ENCODE measurements at regions not wholly inside any gene's neighbourhood (a gene's known extent, or its start where the extent isn't known, plus 50 kb on each side); places are given as distances from the start of the nearest gene placed in this dataset.

GRCh38 chr3:40602778-40603385, 78.1 kb downstream of the ZNF621 start (continued):
- TF ChIP-seq ZFP91 (CRISPR knock-in tag; IDR thresholded peaks at IDR 0.05), result no peak

- H3K4me1 ChIP-seq (replicated peaks in 1 of 2; ENCODE audit: control insufficient read depth in 2 of 2, insufficient read depth in 2 of 2, low read length in 2 of 2), result no peaks in the 10 kb centered on the region
- intact Hi-C loops (cut with micrococcal nuclease), result no loop called here
- WGBS (ENCODE audit: insufficient coverage, low coverage, missing lambda C conversion rate), result 0% methylated on average over 1 of the region's 1 CpG
- no TSS peak for BruUV-seq (replicated peaks)
- H4K20me1 ChIP-seq (replicated peaks; ENCODE audit: control insufficient read depth, insufficient read depth, low read length), result no peaks in the 10 kb centered on the region
- POLR2A ChIA-PET, result interaction anchor here (0.9 kb wide), 1 partner anchor 9 kb away, joined by 3 read pairs; no protein-coding TSS in a partner anchor
- H3K9me1 ChIP-seq (ENCODE audit: control insufficient read depth, insufficient read depth, low read length), result no peaks in the 10 kb centered on the region
- no peak overlapping the region for H3K4me3 ChIP-seq
- H3K4me2 ChIP-seq (ENCODE audit: insufficient read depth, low read length), result no peak overlapping the region
- H3K27me3 ChIP-seq (ENCODE audit: control insufficient read depth in 2 of 2, insufficient read depth in 2 of 2, low read length in 2 of 2), result peaks cover 2 to 5% of the 10 kb centered on the region in 2 experiments; a peak in 2 of 5 replicates
- no peaks in the 10 kb centered on the region for H3K79me2 ChIP-seq (ENCODE audit: control insufficient read depth, insufficient read depth, low read length)
- FAIRE-seq (no peak), DNase-seq (ENCODE audit: extremely low read depth in 1 of 4, low spot score in 3 of 4) (no peak), ATAC-seq (no peak)
- no peak overlapping the region for H3K27ac ChIP-seq (ENCODE audit: extremely low read depth, low read depth, low read length)
- H3K9me3 ChIP-seq (replicated peaks; ENCODE audit: control insufficient read depth, insufficient read depth, low read depth, low read length), result no peaks in the 10 kb centered on the region
- CTCF ChIA-PET (ENCODE audit: low intra/inter-chr PET ratio), result no interaction called here
- TF ChIP-seq BRF1 (IDR thresholded peaks at IDR 0.05; ENCODE audit: borderline replicate concordance, extremely low read depth, insufficient read length), result no peak
- TF ChIP-seq CGGBP1 (CRISPR knock-in tag; IDR thresholded peaks at IDR 0.05), result no peak
- no peak for TF ChIP-seq CBFB (CRISPR knock-in tag; IDR thresholded peaks at IDR 0.05)
- no peak for TF ChIP-seq POLR3A (IDR thresholded peaks at IDR 0.05; ENCODE audit: borderline replicate concordance, extremely low read depth, insufficient read depth, insufficient read length)
- no peak for TF ChIP-seq PKNOX1 (IDR thresholded peaks at IDR 0.05)
- no peak for TF ChIP-seq PTTG1 (tag; IDR thresholded peaks at IDR 0.05; ENCODE audit: low read depth)
- no peak for TF ChIP-seq BMI1 (IDR thresholded peaks at IDR 0.05; ENCODE audit: low read length)
- no peak for TF ChIP-seq BRCA1 (IDR thresholded peaks at IDR 0.05)
- TF ChIP-seq BRCA1 (CRISPR knock-in tag; IDR thresholded peaks at IDR 0.05), result no peak
- TF ChIP-seq KLF1 (tag; IDR thresholded peaks at IDR 0.05), result no peak
- no peak for TF ChIP-seq ILF3 (IDR thresholded peaks at IDR 0.05; ENCODE audit: borderline replicate concordance)
- no peak for TF ChIP-seq NCOA1 (IDR thresholded peaks at IDR 0.05; ENCODE audit: low read depth)
- H2AFZ ChIP-seq (ENCODE audit: low read depth, low read length), result no peak overlapping the region
- in situ Hi-C loops (cut with MboI), result no loop called here
- H3K36me3 ChIP-seq (ENCODE audit: control insufficient read depth, insufficient read depth, low read length), result no peaks in the 10 kb centered on the region
- H3K9ac ChIP-seq (ENCODE audit: insufficient read depth in 1 of 2, low read depth in 2 of 2, low read length in 2 of 2), result no peak overlapping the region
Observed at GRCh38 chr3:40605960-40606359, 81.2 kb downstream of the ZNF621 start.
